ENCODE measurements at regions not wholly inside any gene's neighbourhood (a gene's known extent, or its start where the extent isn't known, plus 50 kb on each side); places are given as distances from the start of the nearest gene placed in this dataset.

GRCh38 chr20:20851385-20851784 lies 138.9 kb upstream of the RALGAPA2 start:
- H3K4me3 ChIP-seq: no peak overlapping the region
- TF ChIP-seq CTCF (IDR thresholded peaks at IDR 0.05): no peak
- H3K36me3 ChIP-seq: no peaks in the 10 kb centered on the region
- ATAC-seq: no peak
- intact Hi-C loops (cut with DNase I): no loop called here
- H3K9me3 ChIP-seq: no peaks in the 10 kb centered on the region
- no peak overlapping the region for H3K27ac ChIP-seq
- H3K27me3 ChIP-seq: peaks cover 0 to 33% (median 10%) of the 10 kb centered on the region in 7 donors
- H3K4me1 ChIP-seq: no peaks in the 10 kb centered on the region
- WGBS, 2 donors: 76 to 79% methylated on average over 1 of the region's 1 CpG
- DNase-seq: no peak

- WGBS, 2 donors: 96 to 98% methylated on average over 2 of the region's 2 CpGs
- H3K9me3 ChIP-seq: no peaks in the 10 kb centered on the region
- H3K27me3 ChIP-seq: peaks cover 0 to 27% (median 16%) of the 10 kb centered on the region in 7 donors
- no peak for ATAC-seq
- TF ChIP-seq CTCF (IDR thresholded peaks at IDR 0.05): no peak
- no peak overlapping the region for H3K27ac ChIP-seq
- intact Hi-C loops (cut with DNase I): no loop called here
- no peak for DNase-seq
- H3K36me3 ChIP-seq: no peaks in the 10 kb centered on the region
- no peaks in the 10 kb centered on the region for H3K4me1 ChIP-seq
- H3K4me3 ChIP-seq: no peak overlapping the region
These were observed 138.0 kb upstream of the RALGAPA2 start for GRCh38 chr20:20850407-20850806.

GRCh38 chr20:20849161-20849560 lies 136.7 kb upstream of the RALGAPA2 start:
- Histone ChIP-seq H3K4me1 (no peaks in the 10 kb centered on the region), H3K27ac (no peak overlapping the region), H3K27me3 (peaks cover 0 to 27% (median 13%) of the 10 kb centered on the region in 7 donors), H3K36me3 (no peaks in the 10 kb centered on the region), H3K4me3 (no peak overlapping the region), H3K9me3 (no peaks in the 10 kb centered on the region)
- no peak for TF ChIP-seq CTCF (IDR thresholded peaks at IDR 0.05)
- intact Hi-C loops (cut with DNase I): no loop called here
- 80 to 81% methylated on average over 9 of the region's 9 CpGs for WGBS, 2 donors
- no peak for ATAC-seq
- no peak for DNase-seq

DNA sequence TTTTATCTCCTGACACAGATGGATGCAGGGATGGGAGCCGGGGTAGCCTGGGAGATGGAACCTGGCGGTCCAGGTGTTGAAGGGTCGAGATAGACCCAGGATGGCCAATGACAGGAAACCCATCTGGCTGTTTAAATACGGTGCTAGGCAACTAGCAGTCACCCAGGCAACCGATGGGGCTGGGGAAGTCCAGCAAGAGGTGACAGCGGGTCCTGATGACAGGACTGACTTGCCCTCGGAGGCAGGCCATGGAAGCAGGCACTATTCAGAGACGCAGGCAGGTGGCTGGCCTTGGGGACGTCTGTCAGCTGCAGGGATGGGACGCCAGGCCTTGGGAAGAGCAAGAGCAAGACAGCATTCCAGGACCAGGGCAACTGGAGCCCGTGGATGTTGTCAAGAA lies 135.4 kb upstream of the RALGAPA2 start:
- Histone ChIP-seq H3K27me3 (peaks cover 0 to 25% (median 11%) of the 10 kb centered on the region in 7 donors), H3K27ac (no peak overlapping the region), H3K4me1 (no peaks in the 10 kb centered on the region), H3K36me3 (no peaks in the 10 kb centered on the region), H3K9me3 (no peaks in the 10 kb centered on the region), H3K4me3 (no peak overlapping the region)
- TF ChIP-seq CTCF (IDR thresholded peaks at IDR 0.05): no peak
- DNase-seq (no peak), ATAC-seq (no peak)
- WGBS, 2 donors: 48 to 53% methylated on average over 11 of the region's 11 CpGs
- intact Hi-C loops (cut with DNase I): no loop called here
